Memory B cell (primary cell): ENCODE measurements at regions not wholly inside any gene's neighbourhood (a gene's known extent, or its start where the extent isn't known, plus 50 kb on each side); places are given as distances from the start of the nearest gene placed in this dataset.

Experiments
- ATAC-seq: fragments of 150-1000 bp; cut with Tn5 transposase; 2 replicates; pipeline ENCODE4 v1.10.0; 2021; ENCODE audit warnings: low read depth, mild to moderate bottlenecking, moderate library complexity
- DNase-seq, 2 donors: peaks; one replicate each; pipeline ENCODE4 v3.0.0; 2022; ENCODE audit warnings: low spot score in 2 of 2
- H3K27ac Mint-ChIP-seq: one replicate; pipeline ENCODE4 v1.8.0; 2022; ENCODE audit warnings: mild to moderate bottlenecking, moderate library complexity, mixed read lengths
- H3K27me3 Mint-ChIP-seq: one replicate; pipeline ENCODE4 v1.8.0; 2022; ENCODE audit warnings: mixed read lengths
- H3K36me3 Mint-ChIP-seq: one replicate; pipeline ENCODE4 v1.8.0; 2022; ENCODE audit warnings: mild to moderate bottlenecking, mixed read lengths
- H3K4me1 Mint-ChIP-seq: one replicate; pipeline ENCODE4 v1.8.0; 2022; ENCODE audit warnings: mixed read lengths
- H3K4me3 Mint-ChIP-seq: one replicate; pipeline ENCODE4 v1.8.0; 2022; ENCODE audit warnings: mild to moderate bottlenecking, moderate library complexity, mixed read lengths
- H3K9me3 Mint-ChIP-seq: one replicate; pipeline ENCODE4 v1.8.0; 2022; ENCODE audit warnings: mixed read lengths

DNA sequence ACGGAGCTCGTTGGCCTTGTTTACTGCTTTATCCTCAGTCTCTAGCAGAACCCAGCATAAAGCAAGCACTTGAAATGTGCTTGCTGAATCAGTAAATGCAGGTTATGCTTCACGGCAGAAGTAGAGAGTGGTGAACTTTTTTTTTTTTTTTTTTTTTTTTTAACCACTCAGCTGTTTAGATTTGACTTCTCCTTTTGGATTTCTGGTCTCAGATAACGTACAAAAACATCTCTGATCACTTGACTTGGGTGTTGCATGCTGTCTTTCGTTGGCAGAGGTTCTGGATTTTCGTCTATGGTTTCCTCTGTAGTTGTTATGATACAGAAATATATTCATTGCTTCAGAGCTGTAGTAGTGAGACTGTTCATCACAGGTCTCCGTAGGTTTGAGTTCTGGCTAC, 242.5 kb upstream of the HABP2 start:
- Mint-ChIP-seq H3K36me3 (no peaks in the 10 kb centered on the region), H3K27ac (no peak overlapping the region), H3K9me3 (peaks cover 5% of the 10 kb centered on the region), H3K27me3 (peaks cover 7% of the 10 kb centered on the region), H3K4me1 (no peaks in the 10 kb centered on the region), H3K4me3 (no peak overlapping the region)
- DNase-seq (no peak), ATAC-seq (no peak)

DNA sequence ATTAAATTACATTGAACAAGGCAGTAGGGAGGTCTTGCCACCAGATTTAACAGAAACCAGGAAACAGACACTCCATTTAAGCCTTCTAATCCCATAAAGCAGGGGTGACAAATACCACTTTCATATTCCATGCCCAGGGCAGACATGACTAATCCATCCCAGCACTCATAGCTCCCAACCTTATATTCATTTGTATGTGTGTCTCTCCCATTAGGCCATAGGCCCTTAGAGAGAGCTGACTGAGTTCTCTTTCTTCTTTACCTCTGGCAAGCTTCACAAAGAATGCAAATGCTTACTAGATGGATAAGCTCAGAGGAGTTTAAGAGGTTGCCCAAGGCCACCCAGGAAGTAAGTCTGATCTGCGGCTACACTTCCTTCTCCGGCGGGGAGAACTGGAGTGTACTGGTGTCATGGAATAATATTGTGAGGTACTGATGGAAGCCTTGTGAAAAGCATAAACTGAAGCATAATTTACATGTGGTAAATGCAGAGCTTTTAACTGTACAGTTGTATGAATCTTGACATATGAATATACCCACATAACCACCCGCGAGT, 239.7 kb upstream of the HABP2 start:
- no peak overlapping the region for H3K27ac Mint-ChIP-seq
- ATAC-seq: no peak

DNA sequence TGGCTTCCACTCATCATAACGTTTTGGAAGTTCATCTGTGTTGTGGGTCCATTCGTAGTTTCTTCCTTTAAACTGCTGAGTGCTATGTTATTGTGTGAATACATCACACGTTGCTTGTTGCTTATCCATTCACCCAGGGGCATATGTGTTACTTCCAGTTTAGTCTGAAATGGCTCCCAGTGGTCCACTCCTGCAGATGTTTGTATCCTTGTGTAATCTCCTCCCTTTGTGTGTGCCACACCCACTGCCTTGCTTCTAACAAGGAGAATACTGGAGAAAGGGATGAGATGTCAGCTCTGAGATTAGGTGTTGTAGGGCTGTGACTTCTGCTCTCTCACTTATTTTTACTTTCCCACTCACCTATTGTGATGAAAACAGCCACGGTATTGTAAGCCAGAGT, 239.1 kb upstream of the HABP2 start:
- no peak overlapping the region for H3K27ac Mint-ChIP-seq
- H3K27me3 Mint-ChIP-seq: peaks cover 7% of the 10 kb centered on the region
- no peaks in the 10 kb centered on the region for H3K36me3 Mint-ChIP-seq
- H3K4me1 Mint-ChIP-seq: no peaks in the 10 kb centered on the region
- no peak overlapping the region for H3K4me3 Mint-ChIP-seq
- DNase-seq: no peak
- H3K9me3 Mint-ChIP-seq: peaks cover 16% of the 10 kb centered on the region
- no peak for ATAC-seq

More for the DNA sequence above, 239.7 kb upstream of the HABP2 start:
- Mint-ChIP-seq H3K4me3 (no peak overlapping the region), H3K4me1 (no peaks in the 10 kb centered on the region), H3K36me3 (no peaks in the 10 kb centered on the region), H3K9me3 (peaks cover 13% of the 10 kb centered on the region), H3K27me3 (peaks cover 6% of the 10 kb centered on the region)
- DNase-seq: no peak

DNA sequence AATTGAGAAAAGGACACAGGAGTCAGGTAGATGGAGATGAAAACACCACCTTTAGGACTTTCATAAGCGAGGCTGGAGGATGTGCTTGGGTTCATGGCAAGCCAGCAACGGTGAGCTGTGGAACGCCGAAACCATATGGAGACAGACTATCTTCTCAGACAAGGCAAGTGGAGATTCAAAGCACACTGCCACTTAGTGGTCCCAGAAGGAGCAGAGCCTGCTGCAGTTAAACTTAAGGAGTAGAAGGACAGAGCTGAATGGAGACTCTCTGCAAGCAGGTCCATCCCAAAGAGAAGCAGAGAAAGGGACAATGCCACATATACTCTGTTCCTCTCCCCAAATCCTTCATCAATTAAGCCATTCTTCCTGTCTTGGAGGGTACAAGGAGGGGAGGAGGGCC, 236.3 kb upstream of the HABP2 start:
- DNase-seq (no peak), ATAC-seq (no peak)
- H3K4me3 Mint-ChIP-seq: no peak overlapping the region
- H3K27ac Mint-ChIP-seq: no peak overlapping the region
- H3K27me3 Mint-ChIP-seq: peaks cover 8% of the 10 kb centered on the region
- no peaks in the 10 kb centered on the region for H3K36me3 Mint-ChIP-seq
- H3K4me1 Mint-ChIP-seq: no peaks in the 10 kb centered on the region
- peaks cover 16% of the 10 kb centered on the region for H3K9me3 Mint-ChIP-seq

DNA sequence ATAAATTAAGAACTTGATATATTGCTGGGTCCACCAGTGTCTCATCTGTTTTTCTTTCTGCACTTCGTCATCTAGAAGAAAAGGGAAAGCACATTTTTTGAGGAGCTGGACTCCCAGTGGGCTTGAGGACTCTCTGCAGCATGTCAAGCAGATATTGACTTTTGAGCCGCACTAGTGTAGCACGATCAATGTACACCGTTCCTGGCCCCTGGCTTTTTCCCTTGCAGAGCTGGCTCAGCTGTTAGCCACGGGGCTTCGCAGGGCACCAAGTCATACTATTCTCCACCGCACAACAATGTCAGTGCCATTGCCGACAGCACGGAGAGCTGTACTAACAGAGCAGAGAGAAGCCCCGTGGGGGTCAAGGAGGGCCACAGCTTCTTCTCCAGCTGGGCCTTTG, 235.4 kb upstream of the HABP2 start:
- Mint-ChIP-seq H3K36me3 (no peaks in the 10 kb centered on the region), H3K27me3 (peaks cover 8% of the 10 kb centered on the region), H3K4me3 (no peak overlapping the region), H3K9me3 (peaks cover 16% of the 10 kb centered on the region), H3K27ac (no peak overlapping the region), H3K4me1 (no peaks in the 10 kb centered on the region)
- DNase-seq (no peak), ATAC-seq (no peak)

DNA sequence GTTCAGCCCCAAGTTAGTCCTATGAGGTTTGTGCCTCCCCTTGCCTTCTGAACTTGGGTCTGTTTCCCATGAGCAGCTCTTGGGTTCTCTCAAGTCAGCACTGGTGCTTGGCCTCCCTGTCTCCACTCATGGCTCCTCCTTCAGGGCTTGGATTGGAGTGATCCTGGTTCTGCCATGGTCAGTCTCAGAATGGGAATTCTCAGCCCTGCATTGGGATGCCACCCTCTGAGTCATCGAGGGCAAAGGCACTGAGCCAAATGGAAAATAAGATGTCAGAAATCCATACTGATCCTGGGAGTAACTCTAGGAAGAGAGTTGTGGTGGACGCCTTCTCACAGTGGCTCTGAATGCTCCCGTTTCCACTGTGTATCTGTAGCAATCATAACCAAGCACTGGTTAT, 233.4 kb upstream of the HABP2 start:
- Mint-ChIP-seq H3K36me3 (no peaks in the 10 kb centered on the region), H3K27ac (no peak overlapping the region), H3K4me1 (no peaks in the 10 kb centered on the region), H3K27me3 (peaks cover 9% of the 10 kb centered on the region), H3K9me3 (peaks cover 16% of the 10 kb centered on the region), H3K4me3 (no peak overlapping the region)
- DNase-seq: no peak
- no peak for ATAC-seq

DNA sequence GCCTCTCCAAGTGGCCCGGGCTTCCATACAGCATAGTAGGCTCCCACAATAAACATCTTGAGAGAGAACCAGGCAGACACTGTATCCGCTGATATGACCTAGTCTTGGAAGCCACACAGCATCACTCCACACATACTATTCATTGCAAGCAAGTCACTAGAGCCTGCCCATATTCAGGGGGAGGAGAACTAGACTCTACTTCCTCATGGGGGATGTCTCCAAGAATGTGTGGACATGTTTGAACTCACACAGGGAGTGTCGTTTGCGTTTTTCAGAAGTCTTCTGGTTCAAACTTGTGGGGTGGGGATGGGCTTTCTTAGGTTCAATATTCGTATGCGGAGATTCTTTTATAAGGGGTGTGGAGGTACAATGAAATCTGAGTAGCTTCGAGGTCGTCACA, 232.6 kb upstream of the HABP2 start:
- Mint-ChIP-seq H3K27ac (no peak overlapping the region), H3K36me3 (no peaks in the 10 kb centered on the region), H3K4me1 (no peaks in the 10 kb centered on the region), H3K4me3 (no peak overlapping the region), H3K27me3 (peaks cover 9% of the 10 kb centered on the region), H3K9me3 (peaks cover 14% of the 10 kb centered on the region)
- ATAC-seq (no peak), DNase-seq (no peak)

DNA sequence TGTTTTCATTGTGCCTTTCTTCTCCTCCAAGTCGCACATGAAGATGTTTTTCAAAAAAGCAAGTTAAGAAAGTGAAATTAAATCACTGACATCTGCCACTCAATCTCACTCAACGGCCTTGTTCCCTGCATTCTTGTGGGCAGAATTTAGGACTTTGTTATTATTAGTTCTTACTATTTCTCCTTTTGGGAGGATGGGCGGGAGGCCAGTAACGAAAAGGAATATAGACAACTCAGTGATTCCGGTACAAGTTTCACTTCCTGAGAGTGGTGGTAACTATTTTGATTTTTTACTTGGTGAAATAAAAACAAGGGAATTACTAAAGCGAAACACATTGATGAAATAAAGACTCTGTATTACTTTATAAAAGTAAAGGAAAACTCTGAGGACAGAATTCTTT, 231.9 kb upstream of the HABP2 start:
- Mint-ChIP-seq H3K27me3 (peaks cover 9% of the 10 kb centered on the region), H3K4me3 (no peak overlapping the region), H3K36me3 (no peaks in the 10 kb centered on the region), H3K9me3 (peaks cover 14% of the 10 kb centered on the region), H3K4me1 (no peaks in the 10 kb centered on the region), H3K27ac (no peak overlapping the region)
- ATAC-seq: no peak
- no peak for DNase-seq

DNA sequence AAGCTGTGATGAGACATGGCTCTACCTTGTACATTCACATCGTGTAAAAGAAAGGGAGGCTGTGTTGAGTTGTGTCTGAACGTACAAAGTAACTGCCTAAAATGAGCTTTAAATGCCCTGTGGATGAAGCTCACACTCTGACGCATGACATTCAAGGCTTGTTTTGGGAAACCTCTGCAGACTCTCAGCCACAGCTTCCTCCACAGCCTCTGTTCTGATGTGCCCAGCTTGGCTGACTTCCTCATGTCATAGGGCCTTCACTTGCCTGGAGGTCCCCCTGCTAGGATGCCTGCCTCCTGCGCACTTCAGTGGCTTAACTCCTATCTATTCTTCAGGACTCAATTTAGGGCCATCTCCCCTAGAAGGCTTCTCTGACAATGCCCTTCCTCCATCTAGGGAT, 230.0 kb upstream of the HABP2 start:
- Mint-ChIP-seq H3K27me3 (peaks cover 9% of the 10 kb centered on the region), H3K4me1 (no peaks in the 10 kb centered on the region), H3K9me3 (peaks cover 8% of the 10 kb centered on the region), H3K27ac (no peak overlapping the region), H3K36me3 (no peaks in the 10 kb centered on the region), H3K4me3 (no peak overlapping the region)
- no peak for ATAC-seq
- no peak for DNase-seq

DNA sequence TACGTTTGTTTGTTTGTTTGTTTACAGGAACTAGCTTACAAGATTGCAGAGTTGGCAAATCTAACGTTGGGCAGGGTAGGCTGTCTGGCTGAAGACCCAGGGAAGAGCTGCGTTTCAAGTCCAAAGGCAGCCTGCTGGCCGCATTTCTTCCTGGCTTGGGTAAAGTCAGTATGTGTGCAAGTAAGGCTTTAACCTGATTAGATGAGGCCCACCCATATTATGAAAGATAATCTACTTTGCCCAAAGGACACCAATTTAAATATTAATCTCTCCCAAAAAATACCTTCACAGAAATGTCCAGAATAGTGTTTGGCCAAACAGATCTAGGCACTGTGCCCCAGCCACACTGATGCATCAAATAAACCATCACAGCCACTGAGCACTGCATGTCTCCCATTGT, 228.9 kb upstream of the HABP2 start:
- Mint-ChIP-seq H3K27me3 (peaks cover 7% of the 10 kb centered on the region), H3K4me1 (no peaks in the 10 kb centered on the region), H3K36me3 (no peaks in the 10 kb centered on the region), H3K4me3 (no peak overlapping the region), H3K9me3 (peaks cover 4% of the 10 kb centered on the region), H3K27ac (no peak overlapping the region)
- ATAC-seq (no peak), DNase-seq (no peak)

DNA sequence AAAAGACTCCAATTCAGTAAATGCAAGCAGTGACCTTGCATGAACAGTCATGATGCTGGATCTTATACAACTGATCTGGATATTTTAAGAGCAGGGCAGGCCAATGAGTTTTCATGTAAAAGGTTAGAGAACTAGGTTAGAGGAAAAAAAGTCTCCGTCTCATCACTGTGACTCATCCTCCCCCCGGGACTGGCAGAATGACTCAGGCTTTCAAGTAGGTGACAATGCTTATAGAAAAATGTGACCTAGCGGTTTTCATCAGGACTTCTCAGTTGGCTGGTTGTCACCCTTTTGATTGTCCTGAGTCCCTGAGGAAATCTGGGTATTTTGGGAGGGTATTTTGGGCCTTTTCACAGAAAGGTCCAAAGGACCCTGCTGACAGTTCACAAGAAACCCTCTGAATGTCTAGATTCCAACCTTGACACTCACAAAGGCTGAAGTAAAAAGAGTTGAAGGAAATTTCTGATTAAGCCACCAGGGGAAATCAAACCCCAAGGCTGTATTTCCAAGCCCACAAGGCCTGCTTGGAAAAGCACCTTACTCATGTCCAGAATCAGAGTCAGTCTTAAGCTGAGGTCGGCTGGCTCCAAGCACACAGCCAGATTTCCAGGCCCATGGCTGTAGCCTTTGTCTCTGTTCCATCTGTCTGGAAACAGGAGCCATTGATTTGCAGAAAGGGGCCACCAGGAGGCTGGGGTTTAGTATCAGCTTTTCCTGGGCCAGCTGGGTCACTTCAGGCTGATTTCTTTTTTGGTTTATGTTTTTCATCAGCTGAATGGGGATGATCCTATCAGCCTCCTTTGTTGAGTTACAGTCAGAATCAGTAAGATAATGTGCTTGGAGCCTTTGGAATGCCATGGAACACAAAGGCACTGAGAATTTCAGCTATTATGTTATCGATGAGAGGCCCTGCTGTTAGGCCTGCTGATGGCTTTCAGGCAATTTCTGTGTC, 226.4 kb upstream of the HABP2 start:
- Mint-ChIP-seq H3K27ac (no peak overlapping the region), H3K36me3 (no peaks in the 10 kb centered on the region), H3K9me3 (peaks cover 4% of the 10 kb centered on the region), H3K4me1 (no peaks in the 10 kb centered on the region), H3K4me3 (no peak overlapping the region), H3K27me3 (peaks cover 7% of the 10 kb centered on the region)
- ATAC-seq: no peak
- no peak for DNase-seq

DNA sequence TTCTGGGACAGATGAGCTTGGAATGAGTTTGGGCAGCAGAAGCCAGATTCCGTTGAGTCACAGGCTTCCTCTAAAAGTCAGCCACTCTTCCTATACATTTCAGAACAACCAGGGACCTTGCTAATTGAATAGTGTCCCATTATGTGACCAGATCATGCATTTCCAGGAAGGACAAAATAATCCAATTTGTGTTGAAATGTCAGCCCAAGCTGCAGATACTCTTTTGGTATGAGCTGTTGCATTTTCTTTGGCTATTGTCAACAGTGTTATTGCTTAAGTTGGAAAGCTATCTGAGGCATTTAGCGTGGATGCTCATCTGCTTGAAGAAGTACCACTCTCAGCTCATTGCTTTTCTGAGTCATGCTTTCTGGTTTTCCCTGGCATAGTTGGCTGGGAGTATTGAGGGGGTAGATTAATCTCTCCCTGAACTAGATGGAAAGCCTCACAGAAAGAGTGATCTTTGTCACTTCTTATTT, 223.7 kb upstream of the HABP2 start:
- H3K27ac Mint-ChIP-seq: no peak overlapping the region

DNA sequence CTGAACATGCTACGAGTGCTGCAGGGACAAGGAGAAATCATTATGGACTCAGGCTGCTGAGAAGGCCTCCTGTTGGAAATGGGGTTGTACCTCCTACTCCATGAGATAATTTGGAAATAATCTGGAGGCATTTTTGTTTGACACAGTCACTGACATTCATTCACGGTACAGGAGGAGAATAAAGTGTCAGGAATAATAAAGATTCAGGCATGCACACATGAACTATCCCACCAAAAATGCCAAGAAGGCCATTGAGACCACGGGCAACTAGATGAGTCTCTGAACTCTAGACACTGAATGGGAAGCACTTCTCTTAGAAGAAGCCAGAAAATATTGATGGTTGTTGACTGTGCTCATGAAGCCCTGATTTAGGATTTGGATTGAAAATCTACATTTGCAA, 220.9 kb upstream of the HABP2 start:
- ATAC-seq (no peak), DNase-seq (no peak)
- no peak overlapping the region for H3K4me3 Mint-ChIP-seq
- peaks cover 6% of the 10 kb centered on the region for H3K27me3 Mint-ChIP-seq
- no peak overlapping the region for H3K27ac Mint-ChIP-seq
- peaks cover 4% of the 10 kb centered on the region for H3K9me3 Mint-ChIP-seq
- no peaks in the 10 kb centered on the region for H3K36me3 Mint-ChIP-seq
- H3K4me1 Mint-ChIP-seq: no peaks in the 10 kb centered on the region

More for the DNA sequence above, 223.7 kb upstream of the HABP2 start:
- H3K36me3 Mint-ChIP-seq: no peaks in the 10 kb centered on the region
- H3K9me3 Mint-ChIP-seq: peaks cover 4% of the 10 kb centered on the region
- peaks cover 6% of the 10 kb centered on the region for H3K27me3 Mint-ChIP-seq
- DNase-seq: no peak
- no peak overlapping the region for H3K4me3 Mint-ChIP-seq
- ATAC-seq: no peak
- H3K4me1 Mint-ChIP-seq: no peaks in the 10 kb centered on the region

DNA sequence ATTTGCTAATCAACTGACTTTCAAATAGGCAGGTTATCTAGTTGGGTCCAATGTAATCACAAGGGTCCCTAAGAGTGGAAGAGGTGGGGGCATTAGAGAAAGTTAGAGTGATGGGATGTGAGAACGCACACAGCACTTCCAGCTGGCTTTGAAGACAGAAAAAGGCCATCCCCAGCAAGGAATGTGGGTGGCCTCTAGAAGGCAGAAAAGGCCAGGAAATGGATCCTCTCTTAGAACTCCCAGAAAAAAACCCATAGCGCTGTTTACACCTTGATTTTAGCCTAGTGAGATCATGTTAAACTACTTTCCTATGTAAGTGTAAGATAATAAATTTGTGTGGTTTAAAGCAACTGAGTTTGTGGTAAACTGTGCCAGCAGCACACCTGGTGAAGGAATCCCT, 219.5 kb upstream of the HABP2 start:
- Mint-ChIP-seq H3K4me1 (no peaks in the 10 kb centered on the region), H3K4me3 (no peak overlapping the region), H3K27me3 (peaks cover 7% of the 10 kb centered on the region), H3K9me3 (peaks cover 4% of the 10 kb centered on the region), H3K36me3 (no peaks in the 10 kb centered on the region), H3K27ac (no peak overlapping the region)
- DNase-seq (no peak), ATAC-seq (no peak)

DNA sequence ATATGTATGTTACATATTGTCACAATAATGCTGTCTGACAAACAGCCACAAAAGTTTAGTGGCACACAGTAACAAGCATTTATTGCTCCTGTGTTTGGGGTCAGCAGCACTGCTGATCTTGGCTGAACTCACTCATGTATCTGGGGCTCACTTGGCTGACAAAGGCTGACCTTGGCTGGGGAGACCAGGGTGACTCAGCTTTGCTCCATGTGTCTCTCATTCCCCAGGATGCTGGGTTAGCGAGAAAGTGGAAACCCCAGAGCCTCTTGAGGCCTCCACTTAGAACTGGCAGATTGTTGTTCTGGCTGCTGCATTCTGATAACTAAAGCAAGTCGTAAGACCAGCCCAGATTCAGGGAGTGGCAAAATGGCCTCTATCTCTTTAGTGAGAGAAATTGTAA, 217.3 kb upstream of the HABP2 start:
- Mint-ChIP-seq H3K9me3 (peaks cover 4% of the 10 kb centered on the region), H3K27me3 (peaks cover 4% of the 10 kb centered on the region), H3K4me3 (no peak overlapping the region), H3K36me3 (no peaks in the 10 kb centered on the region), H3K4me1 (no peaks in the 10 kb centered on the region), H3K27ac (no peak overlapping the region)
- DNase-seq (no peak), ATAC-seq (no peak)
